Cardiac muscle cell (in vitro differentiated cells and primary cell): ENCODE measurements at regions not wholly inside any gene's neighbourhood (a gene's known extent, or its start where the extent isn't known, plus 50 kb on each side); places are given as distances from the start of the nearest gene placed in this dataset.

ENCODE experiments used
- DNase-seq, 2 donors: peaks; one replicate each; pipeline versions ENCODE4 v3.0.0 to v3.0.0-alpha.2; 2010 to 2017; ENCODE audit warnings: low read depth in 1 of 2, low spot score in 1 of 2
- H3K27ac ChIP-seq: fragments of 200-600 bp; sonication (generic); 2 replicates; pipeline ENCODE4 v1.5.1; 2016
- H3K27me3 ChIP-seq: fragments of 200-600 bp; sonication (generic); 2 replicates; pipeline ENCODE4 v1.6.0; 2016; ENCODE audit warnings: control low read depth
- H3K36me3 ChIP-seq: fragments of 200-600 bp; sonication (generic); 2 replicates; pipeline ENCODE4 v1.5.1; 2016; ENCODE audit warnings: control low read depth
- H3K4me1 ChIP-seq: fragments of 200-600 bp; sonication (generic); 2 replicates; pipeline ENCODE4 v1.8.1; 2017; ENCODE audit warnings: low read depth, mild to moderate bottlenecking, mixed run types
- H3K4me3 ChIP-seq: fragments of 200-600 bp; sonication (generic); 2 replicates; pipeline ENCODE4 v1.5.1; 2016; ENCODE audit warnings: mild to moderate bottlenecking
- H3K9me3 ChIP-seq: fragments of 200-600 bp; sonication (generic); 2 replicates; pipeline ENCODE4 v1.5.1; 2017; ENCODE audit warnings: low read depth, mild to moderate bottlenecking, control low read depth
- TF ChIP-seq, protein P1 (sequence below): IDR thresholded peaks from 2 replicates; pipeline ENCODE4 v1.5.1; 2012; ENCODE audit warnings: low read depth, mild to moderate bottlenecking, low read length

DNA sequence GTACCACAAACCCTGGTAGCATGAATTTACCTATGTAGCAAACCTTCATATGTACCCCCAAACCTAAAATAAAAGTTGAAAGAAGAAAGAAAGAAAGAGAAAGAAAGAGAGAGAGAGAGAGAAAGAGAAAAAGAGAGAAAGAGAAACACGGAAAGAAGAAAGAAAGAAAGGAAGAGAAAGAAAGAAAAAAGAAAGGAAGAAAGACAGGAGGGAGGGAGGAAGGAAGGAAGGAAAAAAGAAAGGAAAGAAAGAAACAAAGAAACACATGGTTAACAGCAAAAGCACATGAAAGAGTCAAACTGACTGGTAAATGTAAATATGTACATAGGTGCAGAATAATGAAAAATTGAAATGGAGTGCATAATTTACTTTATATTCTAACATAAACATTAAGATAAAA is 903.4 kb downstream of the LRFN5 start:
- no peaks in the 10 kb centered on the region for H3K9me3 ChIP-seq
- no peak overlapping the region for H3K27ac ChIP-seq
- DNase-seq: no peak
- TF ChIP-seq, protein P1, sequence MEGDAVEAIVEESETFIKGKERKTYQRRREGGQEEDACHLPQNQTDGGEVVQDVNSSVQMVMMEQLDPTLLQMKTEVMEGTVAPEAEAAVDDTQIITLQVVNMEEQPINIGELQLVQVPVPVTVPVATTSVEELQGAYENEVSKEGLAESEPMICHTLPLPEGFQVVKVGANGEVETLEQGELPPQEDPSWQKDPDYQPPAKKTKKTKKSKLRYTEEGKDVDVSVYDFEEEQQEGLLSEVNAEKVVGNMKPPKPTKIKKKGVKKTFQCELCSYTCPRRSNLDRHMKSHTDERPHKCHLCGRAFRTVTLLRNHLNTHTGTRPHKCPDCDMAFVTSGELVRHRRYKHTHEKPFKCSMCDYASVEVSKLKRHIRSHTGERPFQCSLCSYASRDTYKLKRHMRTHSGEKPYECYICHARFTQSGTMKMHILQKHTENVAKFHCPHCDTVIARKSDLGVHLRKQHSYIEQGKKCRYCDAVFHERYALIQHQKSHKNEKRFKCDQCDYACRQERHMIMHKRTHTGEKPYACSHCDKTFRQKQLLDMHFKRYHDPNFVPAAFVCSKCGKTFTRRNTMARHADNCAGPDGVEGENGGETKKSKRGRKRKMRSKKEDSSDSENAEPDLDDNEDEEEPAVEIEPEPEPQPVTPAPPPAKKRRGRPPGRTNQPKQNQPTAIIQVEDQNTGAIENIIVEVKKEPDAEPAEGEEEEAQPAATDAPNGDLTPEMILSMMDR: no peak
- no peaks in the 10 kb centered on the region for H3K27me3 ChIP-seq
- no peaks in the 10 kb centered on the region for H3K36me3 ChIP-seq
- H3K4me3 ChIP-seq: no peak overlapping the region
- H3K4me1 ChIP-seq: no peaks in the 10 kb centered on the region

DNA sequence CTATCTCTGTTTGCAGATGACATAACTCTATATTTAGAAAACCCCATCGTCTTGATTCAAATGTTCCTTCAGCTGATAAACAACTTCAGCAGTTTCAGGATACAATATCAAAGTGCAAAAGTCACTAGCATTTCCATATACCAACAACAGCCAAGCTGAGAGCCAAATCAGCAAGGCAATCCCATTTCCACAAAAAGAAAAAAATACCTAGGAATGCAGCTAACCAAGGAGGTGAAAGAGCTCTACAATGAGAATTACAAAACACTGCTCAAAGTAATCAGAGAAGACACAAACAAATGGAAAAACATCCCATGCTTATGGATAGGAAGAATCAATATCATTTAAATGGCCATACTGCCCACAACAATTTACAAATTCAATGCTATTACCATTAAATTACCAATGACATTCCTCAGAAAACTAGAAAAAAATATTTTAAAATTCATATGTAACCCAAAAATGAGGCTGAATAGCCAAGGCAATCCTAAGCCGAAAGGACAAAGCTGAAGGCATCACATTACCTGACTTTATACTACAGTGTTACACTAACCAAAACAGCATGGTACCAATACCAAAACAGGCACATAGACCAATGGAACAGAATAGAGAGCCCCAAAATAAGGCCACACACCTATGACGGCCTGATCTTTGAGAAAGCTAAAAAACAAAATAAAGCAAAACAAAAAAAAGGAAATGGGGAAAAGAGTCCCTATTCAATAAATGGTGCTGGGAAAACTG is 901.7 kb downstream of the LRFN5 start:
- DNase-seq: no peak
- Histone ChIP-seq H3K27ac (no peak overlapping the region), H3K9me3 (no peaks in the 10 kb centered on the region), H3K4me3 (no peak overlapping the region), H3K27me3 (no peaks in the 10 kb centered on the region), H3K4me1 (no peaks in the 10 kb centered on the region), H3K36me3 (no peaks in the 10 kb centered on the region)
- TF ChIP-seq, protein P1: no peak

DNA sequence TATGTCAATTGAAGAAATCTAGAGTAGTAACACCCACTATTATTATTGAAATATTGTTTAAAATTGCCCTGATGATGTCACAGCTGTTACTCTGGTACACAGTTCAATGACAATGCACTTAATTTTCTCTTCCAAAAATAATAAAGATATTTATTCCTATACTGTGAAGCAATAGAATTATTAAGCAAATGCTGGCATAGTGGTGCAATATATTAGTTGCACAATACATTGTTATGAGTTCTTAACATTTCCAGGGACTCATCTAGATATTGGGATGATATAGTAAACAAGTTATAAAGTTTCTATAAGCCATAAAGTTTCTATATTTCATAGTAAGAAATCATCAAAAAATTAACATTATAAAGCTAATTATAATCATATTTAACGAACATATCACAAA is 897.8 kb downstream of the LRFN5 start:
- TF ChIP-seq, protein P1: no peak

DNA sequence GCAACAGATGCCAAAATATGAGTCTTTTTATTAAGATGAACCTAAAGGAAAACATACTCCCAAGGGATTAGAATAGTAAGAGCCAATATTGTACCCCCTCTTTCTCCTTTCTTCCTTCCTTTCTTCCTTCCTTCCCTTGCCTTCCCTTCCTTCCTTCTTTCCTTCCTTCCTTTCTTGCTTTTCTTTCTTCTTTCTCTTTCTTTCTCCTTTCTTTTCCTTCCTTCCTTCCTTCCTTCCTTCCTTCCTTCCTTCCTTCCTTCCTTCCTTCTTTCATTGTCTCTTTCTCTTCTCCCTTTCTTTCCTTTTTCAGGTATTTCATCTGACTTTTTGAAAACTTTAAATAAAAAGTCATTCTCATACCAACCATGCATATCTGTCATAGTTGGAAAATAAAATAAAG is 892.5 kb downstream of the LRFN5 start:
- Histone ChIP-seq H3K4me1 (no peaks in the 10 kb centered on the region), H3K4me3 (no peak overlapping the region), H3K9me3 (no peaks in the 10 kb centered on the region), H3K36me3 (no peaks in the 10 kb centered on the region), H3K27me3 (no peaks in the 10 kb centered on the region), H3K27ac (no peak overlapping the region)
- TF ChIP-seq, protein P1: no peak
- no peak for DNase-seq

More for the DNA sequence above, 897.8 kb downstream of the LRFN5 start:
- Histone ChIP-seq H3K9me3 (no peaks in the 10 kb centered on the region), H3K27me3 (no peaks in the 10 kb centered on the region), H3K4me3 (no peak overlapping the region), H3K4me1 (no peaks in the 10 kb centered on the region), H3K36me3 (no peaks in the 10 kb centered on the region), H3K27ac (no peak overlapping the region)
- peak in 1 of 2 donors; percentile 3 for DNase-seq

DNA sequence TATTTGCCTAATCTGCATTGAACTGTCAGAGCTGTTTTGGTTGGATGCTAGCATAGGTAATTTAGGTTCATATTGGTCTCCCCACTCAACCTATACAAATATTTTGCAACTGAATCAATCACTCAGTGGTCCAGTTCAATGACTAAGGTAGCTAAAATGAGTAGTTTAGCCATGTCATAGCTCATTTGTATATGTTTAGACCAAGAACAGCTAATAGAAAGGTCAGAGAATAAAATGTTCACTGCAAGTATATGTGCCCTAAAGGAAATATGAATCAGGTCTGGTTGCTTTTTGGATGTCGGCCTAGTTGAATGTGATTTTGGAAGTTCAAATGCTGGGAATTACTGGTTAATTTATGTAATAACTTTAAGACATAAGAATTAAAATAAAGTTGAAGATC is 883.9 kb downstream of the LRFN5 start:
- H3K27ac ChIP-seq: no peak overlapping the region
- TF ChIP-seq, protein P1: no peak
- H3K4me3 ChIP-seq: no peak overlapping the region
- H3K27me3 ChIP-seq: no peaks in the 10 kb centered on the region
- H3K4me1 ChIP-seq: no peaks in the 10 kb centered on the region
- no peak for DNase-seq
- no peaks in the 10 kb centered on the region for H3K9me3 ChIP-seq
- H3K36me3 ChIP-seq: no peaks in the 10 kb centered on the region
